ENCODE measurements at regions not wholly inside any gene's neighbourhood (a gene's known extent, or its start where the extent isn't known, plus 50 kb on each side); places are given as distances from the start of the nearest gene placed in this dataset.

DNA sequence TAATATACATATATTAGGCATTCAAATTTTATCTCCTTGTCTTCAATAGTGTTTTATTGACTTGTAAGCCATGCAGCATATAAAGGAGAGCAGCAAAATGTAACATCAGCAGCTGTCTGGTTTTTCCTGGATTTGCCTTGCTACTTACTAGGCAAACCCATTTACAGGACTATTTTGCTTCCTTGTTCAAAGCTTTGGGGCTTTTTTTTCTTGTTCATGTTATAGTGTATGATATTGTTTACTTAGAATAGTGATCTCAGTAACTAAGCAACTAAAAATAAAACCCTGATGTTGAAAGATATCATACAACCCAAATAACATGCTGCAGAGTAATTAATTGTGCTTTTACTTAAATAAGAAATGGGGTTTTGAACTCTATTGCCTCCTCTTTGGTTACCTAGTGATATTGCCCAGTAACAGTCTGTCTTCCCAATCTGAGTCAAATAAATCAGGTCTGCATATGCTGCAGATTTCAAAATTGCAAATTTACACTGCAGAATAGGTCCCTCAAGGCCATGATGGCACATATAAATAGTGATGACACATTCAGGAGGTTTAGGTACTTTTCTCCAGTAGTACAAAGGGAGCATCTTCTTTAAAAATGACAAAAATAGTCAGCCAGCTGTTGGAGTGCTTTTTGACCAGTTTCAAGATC, 578.1 kb upstream of the NECTIN3 start:
- TF ChIP-seq, protein P1, sequence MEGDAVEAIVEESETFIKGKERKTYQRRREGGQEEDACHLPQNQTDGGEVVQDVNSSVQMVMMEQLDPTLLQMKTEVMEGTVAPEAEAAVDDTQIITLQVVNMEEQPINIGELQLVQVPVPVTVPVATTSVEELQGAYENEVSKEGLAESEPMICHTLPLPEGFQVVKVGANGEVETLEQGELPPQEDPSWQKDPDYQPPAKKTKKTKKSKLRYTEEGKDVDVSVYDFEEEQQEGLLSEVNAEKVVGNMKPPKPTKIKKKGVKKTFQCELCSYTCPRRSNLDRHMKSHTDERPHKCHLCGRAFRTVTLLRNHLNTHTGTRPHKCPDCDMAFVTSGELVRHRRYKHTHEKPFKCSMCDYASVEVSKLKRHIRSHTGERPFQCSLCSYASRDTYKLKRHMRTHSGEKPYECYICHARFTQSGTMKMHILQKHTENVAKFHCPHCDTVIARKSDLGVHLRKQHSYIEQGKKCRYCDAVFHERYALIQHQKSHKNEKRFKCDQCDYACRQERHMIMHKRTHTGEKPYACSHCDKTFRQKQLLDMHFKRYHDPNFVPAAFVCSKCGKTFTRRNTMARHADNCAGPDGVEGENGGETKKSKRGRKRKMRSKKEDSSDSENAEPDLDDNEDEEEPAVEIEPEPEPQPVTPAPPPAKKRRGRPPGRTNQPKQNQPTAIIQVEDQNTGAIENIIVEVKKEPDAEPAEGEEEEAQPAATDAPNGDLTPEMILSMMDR (IDR thresholded peaks at IDR 0.05), result no peak
- TF ChIP-seq POLR2A (IDR thresholded peaks at IDR 0.05), result no peak

Data from uterus (tissue), 2 donors.